PC-9 (cell line): ENCODE measurements at regions not wholly inside any gene's neighbourhood (a gene's known extent, or its start where the extent isn't known, plus 50 kb on each side); places are given as distances from the start of the nearest gene placed in this dataset.

Experiments
- EZH2 ChIP-seq: fragments of 200-600 bp; sonication (generic); IDR thresholded peaks from 2 replicates; pipeline ENCODE4 v1.8.0; 2017; ENCODE audit warnings: antibody characterized with exemption, low read depth
- TF ChIP-seq, protein P1 (sequence below): fragments of 200-600 bp; sonication (generic); conservative IDR thresholded peaks from 2 replicates; pipeline ENCODE4 v1.6.1; 2017; ENCODE audit warnings: mixed run types, antibody characterized with exemption, mild to moderate bottlenecking, moderate library complexity

DNA sequence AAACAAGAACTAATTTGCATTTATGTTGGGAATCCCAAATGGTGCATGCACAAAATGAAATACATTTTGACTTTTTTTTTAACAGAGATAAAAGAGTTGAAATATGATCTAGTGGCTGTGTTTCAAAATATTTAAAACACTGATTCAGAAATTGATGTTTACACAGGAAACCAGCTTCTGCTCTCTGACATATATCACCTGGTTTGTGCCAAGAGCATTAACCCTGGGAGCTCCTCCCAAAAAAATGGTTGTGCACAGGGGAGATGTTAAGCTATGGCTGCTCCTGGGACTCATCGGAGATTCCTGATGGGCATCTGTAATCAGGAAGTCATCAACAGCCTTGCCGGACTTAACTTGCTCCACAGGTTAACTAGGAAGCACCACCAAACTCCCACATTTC lies 65.2 kb upstream of the MAL start:
- no peak for TF ChIP-seq EZH2
- TF ChIP-seq, protein P1, sequence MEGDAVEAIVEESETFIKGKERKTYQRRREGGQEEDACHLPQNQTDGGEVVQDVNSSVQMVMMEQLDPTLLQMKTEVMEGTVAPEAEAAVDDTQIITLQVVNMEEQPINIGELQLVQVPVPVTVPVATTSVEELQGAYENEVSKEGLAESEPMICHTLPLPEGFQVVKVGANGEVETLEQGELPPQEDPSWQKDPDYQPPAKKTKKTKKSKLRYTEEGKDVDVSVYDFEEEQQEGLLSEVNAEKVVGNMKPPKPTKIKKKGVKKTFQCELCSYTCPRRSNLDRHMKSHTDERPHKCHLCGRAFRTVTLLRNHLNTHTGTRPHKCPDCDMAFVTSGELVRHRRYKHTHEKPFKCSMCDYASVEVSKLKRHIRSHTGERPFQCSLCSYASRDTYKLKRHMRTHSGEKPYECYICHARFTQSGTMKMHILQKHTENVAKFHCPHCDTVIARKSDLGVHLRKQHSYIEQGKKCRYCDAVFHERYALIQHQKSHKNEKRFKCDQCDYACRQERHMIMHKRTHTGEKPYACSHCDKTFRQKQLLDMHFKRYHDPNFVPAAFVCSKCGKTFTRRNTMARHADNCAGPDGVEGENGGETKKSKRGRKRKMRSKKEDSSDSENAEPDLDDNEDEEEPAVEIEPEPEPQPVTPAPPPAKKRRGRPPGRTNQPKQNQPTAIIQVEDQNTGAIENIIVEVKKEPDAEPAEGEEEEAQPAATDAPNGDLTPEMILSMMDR, result no peak
